ENCODE measurements at regions not wholly inside any gene's neighbourhood (a gene's known extent, or its start where the extent isn't known, plus 50 kb on each side); places are given as distances from the start of the nearest gene placed in this dataset.

DNA sequence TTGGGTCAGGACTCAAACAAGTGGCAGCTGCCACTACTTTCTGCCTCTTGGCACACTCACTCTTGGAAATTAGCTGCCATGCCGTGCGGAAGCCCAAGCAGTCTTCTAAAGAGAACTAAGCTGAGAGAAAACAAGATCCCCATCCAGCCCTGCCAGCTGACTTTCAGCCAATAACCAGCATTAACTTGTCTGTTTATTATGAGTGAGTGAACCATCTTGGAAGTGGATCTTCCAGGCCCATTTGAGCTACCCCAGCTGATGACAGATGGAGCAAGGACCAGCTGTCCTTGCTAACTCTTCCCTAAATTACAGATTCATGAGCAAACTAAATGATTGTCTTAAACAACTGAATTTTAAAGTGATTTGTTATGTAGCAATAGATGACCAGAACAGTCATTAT lies 73.9 kb upstream of the RBM24 start:
- H3K4me3 Mint-ChIP-seq, result no peak overlapping the region
- H3K36me3 Mint-ChIP-seq (ENCODE audit: low read depth), result peaks cover 30% of the 10 kb centered on the region
- peaks cover 2% of the 10 kb centered on the region for H3K27me3 Mint-ChIP-seq (ENCODE audit: insufficient read depth, low read depth, poor library complexity)

More for the DNA sequence above, 73.9 kb upstream of the RBM24 start:
- peaks cover 36% of the 10 kb centered on the region for H3K9me3 Mint-ChIP-seq
- ATAC-seq, result no peak
- no peaks in the 10 kb centered on the region; the same call in 1 of the 2 replicates for H3K9me2 ChIP-seq (ENCODE audit: insufficient read depth)
- H3K36me3 ChIP-seq (ENCODE audit: insufficient read depth), result no peaks in the 10 kb centered on the region
- no peak overlapping the region for H2AFZ ChIP-seq
- no peak for DNase-seq (ENCODE audit: low spot score)
- no peaks in the 10 kb centered on the region for H3K27me3 ChIP-seq (ENCODE audit: insufficient read depth)
- H3K4me1 ChIP-seq (ENCODE audit: insufficient read depth), result no peaks in the 10 kb centered on the region
- no peak overlapping the region for H3K27ac Mint-ChIP-seq
- no peak overlapping the region for H3K27ac ChIP-seq (ENCODE audit: low read depth)
- no peaks in the 10 kb centered on the region for H3F3A ChIP-seq (replicated peaks; ENCODE audit: low read depth)
- no peak overlapping the region for H3K4me2 ChIP-seq
- H4K20me1 ChIP-seq (replicated peaks; ENCODE audit: insufficient read depth), result no peaks in the 10 kb centered on the region
- no peaks in the 10 kb centered on the region for H3K79me2 ChIP-seq (replicated peaks; ENCODE audit: insufficient read depth)
- peaks cover 3% of the 10 kb centered on the region; the same call in 2 of the 3 replicates for H3K4me1 Mint-ChIP-seq
- H3K4me3 ChIP-seq, result no peak overlapping the region
- TF ChIP-seq, protein P1, sequence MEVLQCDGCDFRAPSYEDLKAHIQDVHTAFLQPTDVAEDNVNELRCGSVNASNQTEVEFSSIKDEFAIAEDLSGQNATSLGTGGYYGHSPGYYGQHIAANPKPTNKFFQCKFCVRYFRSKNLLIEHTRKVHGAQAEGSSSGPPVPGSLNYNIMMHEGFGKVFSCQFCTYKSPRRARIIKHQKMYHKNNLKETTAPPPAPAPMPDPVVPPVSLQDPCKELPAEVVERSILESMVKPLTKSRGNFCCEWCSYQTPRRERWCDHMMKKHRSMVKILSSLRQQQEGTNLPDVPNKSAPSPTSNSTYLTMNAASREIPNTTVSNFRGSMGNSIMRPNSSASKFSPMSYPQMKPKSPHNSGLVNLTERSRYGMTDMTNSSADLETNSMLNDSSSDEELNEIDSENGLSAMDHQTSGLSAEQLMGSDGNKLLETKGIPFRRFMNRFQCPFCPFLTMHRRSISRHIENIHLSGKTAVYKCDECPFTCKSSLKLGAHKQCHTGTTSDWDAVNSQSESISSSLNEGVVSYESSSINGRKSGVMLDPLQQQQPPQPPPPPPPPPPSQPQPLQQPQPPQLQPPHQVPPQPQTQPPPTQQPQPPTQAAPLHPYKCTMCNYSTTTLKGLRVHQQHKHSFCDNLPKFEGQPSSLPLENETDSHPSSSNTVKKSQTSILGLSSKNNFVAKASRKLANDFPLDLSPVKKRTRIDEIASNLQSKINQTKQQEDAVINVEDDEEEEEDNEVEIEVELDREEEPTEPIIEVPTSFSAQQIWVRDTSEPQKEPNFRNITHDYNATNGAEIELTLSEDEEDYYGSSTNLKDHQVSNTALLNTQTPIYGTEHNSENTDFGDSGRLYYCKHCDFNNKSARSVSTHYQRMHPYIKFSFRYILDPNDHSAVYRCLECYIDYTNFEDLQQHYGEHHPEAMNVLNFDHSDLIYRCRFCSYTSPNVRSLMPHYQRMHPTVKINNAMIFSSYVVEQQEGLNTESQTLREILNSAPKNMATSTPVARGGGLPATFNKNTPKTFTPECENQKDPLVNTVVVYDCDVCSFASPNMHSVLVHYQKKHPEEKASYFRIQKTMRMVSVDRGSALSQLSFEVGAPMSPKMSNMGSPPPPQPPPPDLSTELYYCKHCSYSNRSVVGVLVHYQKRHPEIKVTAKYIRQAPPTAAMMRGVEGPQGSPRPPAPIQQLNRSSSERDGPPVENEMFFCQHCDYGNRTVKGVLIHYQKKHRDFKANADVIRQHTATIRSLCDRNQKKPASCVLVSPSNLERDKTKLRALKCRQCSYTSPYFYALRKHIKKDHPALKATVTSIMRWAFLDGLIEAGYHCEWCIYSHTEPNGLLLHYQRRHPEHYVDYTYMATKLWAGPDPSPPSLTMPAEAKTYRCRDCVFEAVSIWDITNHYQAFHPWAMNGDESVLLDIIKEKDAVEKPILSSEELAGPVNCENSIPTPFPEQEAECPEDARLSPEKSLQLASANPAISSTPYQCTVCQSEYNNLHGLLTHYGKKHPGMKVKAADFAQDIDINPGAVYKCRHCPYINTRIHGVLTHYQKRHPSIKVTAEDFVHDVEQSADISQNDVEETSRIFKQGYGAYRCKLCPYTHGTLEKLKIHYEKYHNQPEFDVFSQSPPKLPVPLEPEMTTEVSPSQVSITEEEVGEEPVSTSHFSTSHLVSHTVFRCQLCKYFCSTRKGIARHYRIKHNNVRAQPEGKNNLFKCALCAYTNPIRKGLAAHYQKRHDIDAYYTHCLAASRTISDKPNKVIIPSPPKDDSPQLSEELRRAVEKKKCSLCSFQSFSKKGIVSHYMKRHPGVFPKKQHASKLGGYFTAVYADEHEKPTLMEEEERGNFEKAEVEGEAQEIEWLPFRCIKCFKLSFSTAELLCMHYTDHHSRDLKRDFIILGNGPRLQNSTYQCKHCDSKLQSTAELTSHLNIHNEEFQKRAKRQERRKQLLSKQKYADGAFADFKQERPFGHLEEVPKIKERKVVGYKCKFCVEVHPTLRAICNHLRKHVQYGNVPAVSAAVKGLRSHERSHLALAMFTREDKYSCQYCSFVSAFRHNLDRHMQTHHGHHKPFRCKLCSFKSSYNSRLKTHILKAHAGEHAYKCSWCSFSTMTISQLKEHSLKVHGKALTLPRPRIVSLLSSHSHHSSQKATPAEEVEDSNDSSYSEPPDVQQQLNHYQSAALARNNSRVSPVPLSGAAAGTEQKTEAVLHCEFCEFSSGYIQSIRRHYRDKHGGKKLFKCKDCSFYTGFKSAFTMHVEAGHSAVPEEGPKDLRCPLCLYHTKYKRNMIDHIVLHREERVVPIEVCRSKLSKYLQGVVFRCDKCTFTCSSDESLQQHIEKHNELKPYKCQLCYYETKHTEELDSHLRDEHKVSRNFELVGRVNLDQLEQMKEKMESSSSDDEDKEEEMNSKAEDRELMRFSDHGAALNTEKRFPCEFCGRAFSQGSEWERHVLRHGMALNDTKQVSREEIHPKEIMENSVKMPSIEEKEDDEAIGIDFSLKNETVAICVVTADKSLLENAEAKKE (CRISPR knock-in tag; IDR thresholded peaks at IDR 0.05), result no peak
- TF ChIP-seq, protein P2, sequence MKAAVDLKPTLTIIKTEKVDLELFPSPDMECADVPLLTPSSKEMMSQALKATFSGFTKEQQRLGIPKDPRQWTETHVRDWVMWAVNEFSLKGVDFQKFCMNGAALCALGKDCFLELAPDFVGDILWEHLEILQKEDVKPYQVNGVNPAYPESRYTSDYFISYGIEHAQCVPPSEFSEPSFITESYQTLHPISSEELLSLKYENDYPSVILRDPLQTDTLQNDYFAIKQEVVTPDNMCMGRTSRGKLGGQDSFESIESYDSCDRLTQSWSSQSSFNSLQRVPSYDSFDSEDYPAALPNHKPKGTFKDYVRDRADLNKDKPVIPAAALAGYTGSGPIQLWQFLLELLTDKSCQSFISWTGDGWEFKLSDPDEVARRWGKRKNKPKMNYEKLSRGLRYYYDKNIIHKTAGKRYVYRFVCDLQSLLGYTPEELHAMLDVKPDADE (IDR thresholded peaks at IDR 0.05), result no peak
- TF ChIP-seq EZH2phosphoT487 (IDR thresholded peaks at IDR 0.05; ENCODE audit: unreplicated experiment), result no peak
- no peak for TF ChIP-seq CREB1 (CRISPR knock-in tag; IDR thresholded peaks at IDR 0.05; ENCODE audit: low read depth)
- no peak for TF ChIP-seq POLR2AphosphoS5 (IDR thresholded peaks at IDR 0.05; ENCODE audit: low read depth)
- no peak for TF ChIP-seq ZNF331 (CRISPR knock-in tag; IDR thresholded peaks at IDR 0.05; ENCODE audit: low read depth)
- no peak for TF ChIP-seq JUNB (IDR thresholded peaks at IDR 0.05; ENCODE audit: unreplicated experiment)
